SU-DHL-6 (cell line): ENCODE measurements at regions not wholly inside any gene's neighbourhood (a gene's known extent, or its start where the extent isn't known, plus 50 kb on each side); places are given as distances from the start of the nearest gene placed in this dataset.

Experiments used
- EZH2phosphoT487 ChIP-seq: fragments of 200-600 bp; sonication (generic), shearing (Covaris generic); conservative IDR thresholded peaks from 2 replicates; pipeline ENCODE4 v1.6.1; 2018; ENCODE audit warnings: mild to moderate bottlenecking, antibody characterized with exemption, low read length, moderate library complexity, mixed read lengths
- TF ChIP-seq, protein P1 (sequence below): fragments of 200-600 bp; sonication (generic); IDR thresholded peaks from one replicate; pipeline ENCODE4 v1.5.1; 2017; ENCODE audit warnings: antibody characterized with exemption, mild to moderate bottlenecking, low read length, moderate library complexity; ENCODE audit not compliant: insufficient read depth, poor library complexity, severe bottlenecking

DNA sequence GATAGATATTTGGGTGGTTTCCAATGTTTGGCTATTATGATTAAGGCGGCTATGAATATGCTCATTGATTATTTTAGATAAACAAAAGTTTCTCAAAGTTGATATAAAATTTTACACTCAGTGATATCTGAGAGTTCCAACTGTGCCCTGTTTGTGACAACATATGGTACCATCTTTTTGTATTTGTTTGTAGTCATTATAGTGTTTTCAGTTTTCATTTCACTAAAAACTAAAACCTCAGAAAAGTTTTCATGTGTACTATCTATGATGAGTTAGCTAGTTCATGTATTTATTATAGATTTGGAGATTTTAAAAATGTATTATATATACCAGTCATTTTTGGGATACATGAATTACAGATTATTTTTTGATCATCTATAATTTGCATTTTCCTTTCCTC is 1111.4 kb downstream of the CDH18 start:
- TF ChIP-seq EZH2phosphoT487 = no peak
- TF ChIP-seq, protein P1, sequence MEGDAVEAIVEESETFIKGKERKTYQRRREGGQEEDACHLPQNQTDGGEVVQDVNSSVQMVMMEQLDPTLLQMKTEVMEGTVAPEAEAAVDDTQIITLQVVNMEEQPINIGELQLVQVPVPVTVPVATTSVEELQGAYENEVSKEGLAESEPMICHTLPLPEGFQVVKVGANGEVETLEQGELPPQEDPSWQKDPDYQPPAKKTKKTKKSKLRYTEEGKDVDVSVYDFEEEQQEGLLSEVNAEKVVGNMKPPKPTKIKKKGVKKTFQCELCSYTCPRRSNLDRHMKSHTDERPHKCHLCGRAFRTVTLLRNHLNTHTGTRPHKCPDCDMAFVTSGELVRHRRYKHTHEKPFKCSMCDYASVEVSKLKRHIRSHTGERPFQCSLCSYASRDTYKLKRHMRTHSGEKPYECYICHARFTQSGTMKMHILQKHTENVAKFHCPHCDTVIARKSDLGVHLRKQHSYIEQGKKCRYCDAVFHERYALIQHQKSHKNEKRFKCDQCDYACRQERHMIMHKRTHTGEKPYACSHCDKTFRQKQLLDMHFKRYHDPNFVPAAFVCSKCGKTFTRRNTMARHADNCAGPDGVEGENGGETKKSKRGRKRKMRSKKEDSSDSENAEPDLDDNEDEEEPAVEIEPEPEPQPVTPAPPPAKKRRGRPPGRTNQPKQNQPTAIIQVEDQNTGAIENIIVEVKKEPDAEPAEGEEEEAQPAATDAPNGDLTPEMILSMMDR = no peak
